Stimulated activated CD4-positive, alpha-beta T cell treated with anti-CD3 and anti-CD28 coated beads, TNF-alpha, amount 100 ng/mL, for 24 hours (primary cell): ENCODE measurements at regions not wholly inside any gene's neighbourhood (a gene's known extent, or its start where the extent isn't known, plus 50 kb on each side); places are given as distances from the start of the nearest gene placed in this dataset.
"Not testable (repeated sequence)": the region's sequence is repeated elsewhere in the genome, so short reads cannot be mapped to it uniquely, and the experiment has no call there.

ENCODE experiments used
- DNase-seq, 3 experiments: peaks; one replicate each; pipeline ENCODE4 v3.0.0-alpha.2; 2020; ENCODE audit warnings: low read depth in 3 of 3

DNA sequence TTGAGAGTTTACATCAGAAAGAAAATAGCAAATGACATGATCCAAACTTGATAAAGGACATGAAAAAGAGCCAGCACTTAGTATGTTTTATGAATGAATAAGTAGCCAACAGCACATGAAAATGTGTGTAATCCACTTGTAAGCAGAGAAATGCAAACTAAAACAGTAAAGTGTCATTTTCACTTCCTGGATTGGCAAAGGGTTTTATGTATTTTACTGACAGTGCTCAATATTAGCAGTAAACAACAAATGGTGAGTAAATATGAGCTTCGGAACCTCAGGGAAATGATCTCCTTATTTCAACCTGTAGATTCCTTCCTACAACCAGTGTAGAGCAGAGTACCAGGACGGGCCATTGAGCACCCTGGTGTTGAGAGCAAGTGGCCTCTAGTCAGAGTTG, 153.8 kb upstream of the PDCD2 start:
- DNase-seq = not testable (repeated sequence)

DNA sequence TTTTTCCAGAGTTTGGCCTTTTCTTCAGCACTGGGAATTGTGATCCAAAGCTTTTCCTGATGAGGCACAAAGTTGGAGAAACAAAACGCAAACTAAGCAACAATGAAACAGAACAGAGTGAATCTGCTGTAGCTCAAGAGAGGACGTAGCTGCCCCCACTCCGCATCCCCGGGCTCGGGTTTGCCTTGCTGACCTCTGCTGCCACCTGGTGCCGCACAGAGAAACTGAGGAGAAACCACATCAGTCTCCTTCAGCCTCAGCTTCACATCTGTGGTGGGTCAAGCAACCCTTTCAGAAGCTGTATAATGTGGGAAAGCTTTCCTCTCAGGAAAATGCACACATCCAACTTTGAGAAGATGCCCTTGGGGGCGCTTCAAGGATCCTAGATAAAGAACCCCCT, 151.9 kb upstream of the PDCD2 start:
- not testable (repeated sequence) for DNase-seq

DNA sequence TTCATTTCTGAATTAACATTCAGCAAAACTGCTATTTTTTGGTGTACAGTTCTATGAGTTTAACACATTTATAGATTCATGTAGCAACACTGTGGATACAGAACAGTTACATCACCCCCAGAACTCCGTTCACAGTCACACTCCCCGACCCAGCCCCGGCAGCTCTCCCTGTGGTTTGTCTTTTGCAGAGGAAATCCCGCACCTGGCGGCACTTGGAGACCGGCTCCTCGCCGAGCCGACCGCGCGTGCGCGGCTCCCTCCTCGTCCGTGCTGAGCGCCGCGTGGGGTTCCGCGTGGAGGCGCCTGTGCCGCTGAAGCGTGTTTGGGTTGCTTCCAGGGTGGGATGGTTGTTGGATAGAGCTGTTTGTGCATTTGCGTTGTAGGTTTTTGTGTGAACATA, 132.6 kb upstream of the PDCD2 start:
- peak in 2 of 3 experiments; percentile 5 to 12 for DNase-seq

DNA sequence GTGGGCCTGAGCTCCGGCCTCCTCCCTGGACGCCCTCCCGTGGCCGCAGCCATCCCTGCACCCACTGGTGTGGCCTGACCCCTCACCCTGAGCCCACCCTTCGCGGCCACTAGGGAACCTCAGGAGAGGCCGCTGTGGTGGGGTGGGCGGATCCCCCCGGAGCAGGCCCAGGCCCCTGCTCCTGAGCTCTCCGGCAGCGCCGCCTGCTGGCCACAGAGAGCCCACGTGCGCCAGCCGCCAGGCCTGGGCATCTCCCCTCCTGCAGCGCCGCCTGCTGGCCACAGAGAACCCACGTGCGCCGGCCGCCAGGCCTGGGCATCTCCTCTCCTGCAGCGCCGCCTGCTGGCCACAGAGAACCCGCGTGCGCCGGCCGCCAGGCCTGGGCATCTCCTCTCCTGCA, 128.3 kb upstream of the PDCD2 start:
- DNase-seq = not testable (repeated sequence)

DNA sequence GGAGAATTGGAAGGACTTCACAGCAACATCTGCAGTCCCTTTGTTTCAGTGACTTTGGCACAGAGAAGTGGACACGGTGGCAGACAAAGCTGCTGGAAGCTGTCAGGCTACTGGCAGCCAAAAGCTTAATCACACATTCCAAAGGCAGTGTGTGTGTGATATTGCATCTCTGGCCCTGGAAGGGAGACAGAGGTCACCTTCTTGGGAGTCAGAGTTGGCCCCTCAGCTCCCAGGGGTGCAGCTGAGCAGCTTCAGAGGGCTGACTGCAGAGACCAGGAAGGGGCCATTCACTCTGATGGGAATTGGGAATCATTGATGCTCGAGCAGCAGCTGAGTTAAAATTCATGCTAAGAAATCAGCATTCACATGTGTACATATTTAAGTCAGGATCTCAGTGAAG, 115.7 kb upstream of the PDCD2 start:
- not testable (repeated sequence) for DNase-seq
